ENCODE measurements at regions not wholly inside any gene's neighbourhood (a gene's known extent, or its start where the extent isn't known, plus 50 kb on each side); places are given as distances from the start of the nearest gene placed in this dataset.

GRCh38 chr14:44700694-44701093 lies 193.6 kb upstream of the FSCB start:
- no peaks in the 10 kb centered on the region for H3K4me1 ChIP-seq
- DNase-seq = no peak

GRCh38 chr14:44700184-44700583 lies 193.1 kb upstream of the FSCB start:
- Histone ChIP-seq H3K9me3 (no peaks in the 10 kb centered on the region), H3K27me3 (no peaks in the 10 kb centered on the region), H3K4me3 (ENCODE audit: low read depth, low read length) (no peak overlapping the region), H3K36me3 (no peaks in the 10 kb centered on the region), H3K4me1 (no peaks in the 10 kb centered on the region)
- no peak for TF ChIP-seq CTCF (IDR thresholded peaks at IDR 0.05; ENCODE audit: low read depth, low read length)
- no peak for DNase-seq

More at GRCh38 chr14:44700694-44701093, 193.6 kb upstream of the FSCB start:
- Histone ChIP-seq H3K36me3 (no peaks in the 10 kb centered on the region), H3K27me3 (no peaks in the 10 kb centered on the region), H3K9me3 (no peaks in the 10 kb centered on the region), H3K4me3 (ENCODE audit: low read depth, low read length) (no peak overlapping the region)
- TF ChIP-seq CTCF (IDR thresholded peaks at IDR 0.05; ENCODE audit: low read depth, low read length) = no peak

DNA sequence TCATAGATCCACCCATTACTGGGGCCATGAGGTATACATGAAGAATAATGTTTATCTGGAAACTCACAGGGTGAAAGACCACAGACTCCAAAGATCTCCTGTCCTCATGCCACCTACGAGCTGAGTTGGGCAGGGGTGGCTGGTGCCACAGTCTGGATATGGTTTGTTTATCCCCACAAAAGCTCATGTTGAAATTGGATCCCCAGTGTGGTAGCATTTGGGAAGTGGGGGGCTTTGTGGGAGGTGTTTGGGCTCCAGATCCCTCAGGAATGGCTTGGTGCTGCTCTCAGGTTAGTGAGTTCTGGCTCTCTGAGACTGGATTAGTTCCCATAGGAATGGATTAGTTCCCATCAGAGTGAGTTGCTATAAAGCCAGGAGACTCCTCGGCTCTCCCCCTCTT lies 192.3 kb upstream of the FSCB start:
- TF ChIP-seq CTCF (IDR thresholded peaks at IDR 0.05; ENCODE audit: low read depth, low read length) = no peak
- no peak for DNase-seq
- Histone ChIP-seq H3K4me3 (ENCODE audit: low read depth, low read length) (no peak overlapping the region), H3K9me3 (no peaks in the 10 kb centered on the region), H3K4me1 (no peaks in the 10 kb centered on the region), H3K27me3 (no peaks in the 10 kb centered on the region), H3K36me3 (no peaks in the 10 kb centered on the region)

DNA sequence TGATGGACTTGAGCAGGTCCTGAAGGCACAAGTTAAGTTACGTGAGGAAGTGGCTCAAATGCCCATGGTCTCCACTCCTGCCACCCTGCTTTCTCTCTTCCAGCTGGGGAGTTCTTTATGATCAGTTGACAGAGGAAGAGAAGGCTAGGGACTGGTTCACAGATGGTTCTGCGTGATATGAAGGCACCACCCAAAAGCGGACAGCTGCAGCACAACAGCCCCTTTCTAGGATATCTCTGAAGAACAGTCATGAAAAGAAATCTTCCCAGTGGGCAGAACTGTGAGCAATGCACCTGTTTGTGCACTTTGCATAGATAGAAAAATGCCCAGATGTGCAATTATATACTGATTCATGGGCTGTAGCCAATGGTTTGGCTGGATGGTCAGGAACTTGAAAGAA lies 162.4 kb upstream of the FSCB start:
- Histone ChIP-seq H3K27me3 (no peaks in the 10 kb centered on the region), H3K4me1 (no peaks in the 10 kb centered on the region), H3K4me3 (ENCODE audit: low read depth, low read length) (no peak overlapping the region), H3K9me3 (no peaks in the 10 kb centered on the region), H3K36me3 (no peaks in the 10 kb centered on the region)
- TF ChIP-seq CTCF (IDR thresholded peaks at IDR 0.05; ENCODE audit: low read depth, low read length) = no peak
- no peak for DNase-seq

DNA sequence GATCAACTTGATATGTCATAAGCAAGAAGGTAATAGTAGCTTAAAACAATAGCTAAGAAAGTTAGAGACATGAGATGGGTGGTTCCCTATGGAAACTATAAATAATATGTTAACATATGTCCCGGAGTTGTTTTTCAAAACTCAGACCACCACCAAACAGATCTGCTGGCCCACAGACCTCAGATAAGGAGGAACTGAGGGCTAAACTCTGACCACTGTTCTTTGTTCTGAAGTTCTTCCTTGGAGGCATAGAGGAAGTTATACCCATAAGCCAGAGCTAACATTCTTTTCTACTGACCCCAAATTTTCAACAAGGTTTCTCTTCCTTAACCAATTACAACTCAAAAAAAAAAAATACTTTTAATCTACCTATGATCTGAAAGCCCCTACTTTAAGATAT lies 156.1 kb upstream of the FSCB start:
- TF ChIP-seq CTCF (IDR thresholded peaks at IDR 0.05; ENCODE audit: low read depth, low read length) = no peak
- no peak overlapping the region for H3K4me3 ChIP-seq (ENCODE audit: low read depth, low read length)
- no peaks in the 10 kb centered on the region for H3K9me3 ChIP-seq
- H3K4me1 ChIP-seq = no peaks in the 10 kb centered on the region
- no peaks in the 10 kb centered on the region for H3K36me3 ChIP-seq
- no peak for DNase-seq
- no peaks in the 10 kb centered on the region for H3K27me3 ChIP-seq

GRCh38 chr14:44662250-44662891 lies 155.3 kb upstream of the FSCB start:
- DNase-seq = no peak
- Histone ChIP-seq H3K36me3 (no peaks in the 10 kb centered on the region), H3K4me1 (no peaks in the 10 kb centered on the region), H3K4me3 (ENCODE audit: low read depth, low read length) (no peak overlapping the region), H3K9me3 (no peaks in the 10 kb centered on the region), H3K27me3 (no peaks in the 10 kb centered on the region)
- TF ChIP-seq CTCF (IDR thresholded peaks at IDR 0.05; ENCODE audit: low read depth, low read length) = no peak
